WI38 (cell line): ENCODE measurements at regions not wholly inside any gene's neighbourhood (a gene's known extent, or its start where the extent isn't known, plus 50 kb on each side); places are given as distances from the start of the nearest gene placed in this dataset.

Source experiments
- H3K4me3 ChIP-seq: 2 replicates; pipeline ENCODE4 v1.5.1; 2011; ENCODE audit warnings: low read depth, mild to moderate bottlenecking, control low read depth, low read length
- TF ChIP-seq, protein P1 (sequence below): IDR thresholded peaks from 2 replicates; pipeline ENCODE4 v1.5.1; 2012; ENCODE audit warnings: low read depth, mild to moderate bottlenecking, control low read depth, low read length

DNA sequence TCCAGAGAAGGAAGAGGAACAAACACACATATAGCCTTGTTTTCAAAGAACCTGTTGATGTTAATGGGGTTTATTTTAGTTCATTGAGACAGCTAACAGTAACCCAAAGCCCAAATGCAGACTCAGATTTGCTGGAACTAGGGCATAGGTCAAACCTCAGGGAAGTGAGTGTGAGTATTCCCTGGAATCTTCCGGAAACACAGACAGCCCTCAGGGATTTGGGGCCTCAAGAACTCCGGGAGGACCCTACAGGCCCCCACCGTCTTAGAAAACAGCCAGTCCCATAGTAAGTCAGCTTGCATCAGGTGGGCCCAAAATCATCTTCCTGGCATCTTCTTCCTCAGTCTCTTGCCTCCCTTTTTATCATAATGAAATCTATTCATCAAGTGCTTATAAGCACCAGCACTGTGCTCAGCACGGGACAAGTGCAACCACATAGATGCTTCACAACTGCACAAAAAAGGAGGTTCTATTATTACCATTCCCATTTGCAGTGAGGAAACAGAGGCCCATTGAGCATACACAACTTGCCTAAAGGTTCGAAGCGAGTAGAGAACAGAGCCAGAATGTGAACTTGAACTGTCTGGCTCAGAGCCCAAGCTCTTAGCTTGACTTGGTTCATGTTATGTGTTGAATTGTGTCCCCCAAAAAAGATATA is 50.2 kb upstream of the BCL11A start:
- H3K4me3 ChIP-seq: no peak overlapping the region
- TF ChIP-seq, protein P1, sequence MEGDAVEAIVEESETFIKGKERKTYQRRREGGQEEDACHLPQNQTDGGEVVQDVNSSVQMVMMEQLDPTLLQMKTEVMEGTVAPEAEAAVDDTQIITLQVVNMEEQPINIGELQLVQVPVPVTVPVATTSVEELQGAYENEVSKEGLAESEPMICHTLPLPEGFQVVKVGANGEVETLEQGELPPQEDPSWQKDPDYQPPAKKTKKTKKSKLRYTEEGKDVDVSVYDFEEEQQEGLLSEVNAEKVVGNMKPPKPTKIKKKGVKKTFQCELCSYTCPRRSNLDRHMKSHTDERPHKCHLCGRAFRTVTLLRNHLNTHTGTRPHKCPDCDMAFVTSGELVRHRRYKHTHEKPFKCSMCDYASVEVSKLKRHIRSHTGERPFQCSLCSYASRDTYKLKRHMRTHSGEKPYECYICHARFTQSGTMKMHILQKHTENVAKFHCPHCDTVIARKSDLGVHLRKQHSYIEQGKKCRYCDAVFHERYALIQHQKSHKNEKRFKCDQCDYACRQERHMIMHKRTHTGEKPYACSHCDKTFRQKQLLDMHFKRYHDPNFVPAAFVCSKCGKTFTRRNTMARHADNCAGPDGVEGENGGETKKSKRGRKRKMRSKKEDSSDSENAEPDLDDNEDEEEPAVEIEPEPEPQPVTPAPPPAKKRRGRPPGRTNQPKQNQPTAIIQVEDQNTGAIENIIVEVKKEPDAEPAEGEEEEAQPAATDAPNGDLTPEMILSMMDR: no peak

- no peak overlapping the region for H3K4me3 ChIP-seq
- TF ChIP-seq, protein P1: no peak
These were observed 51.1 kb upstream of the BCL11A start for GRCh38 chr2:60604486-60605064.

GRCh38 chr2:60605866-60606265 is 52.4 kb upstream of the BCL11A start:
- TF ChIP-seq, protein P1: no peak
- no peak overlapping the region for H3K4me3 ChIP-seq

DNA sequence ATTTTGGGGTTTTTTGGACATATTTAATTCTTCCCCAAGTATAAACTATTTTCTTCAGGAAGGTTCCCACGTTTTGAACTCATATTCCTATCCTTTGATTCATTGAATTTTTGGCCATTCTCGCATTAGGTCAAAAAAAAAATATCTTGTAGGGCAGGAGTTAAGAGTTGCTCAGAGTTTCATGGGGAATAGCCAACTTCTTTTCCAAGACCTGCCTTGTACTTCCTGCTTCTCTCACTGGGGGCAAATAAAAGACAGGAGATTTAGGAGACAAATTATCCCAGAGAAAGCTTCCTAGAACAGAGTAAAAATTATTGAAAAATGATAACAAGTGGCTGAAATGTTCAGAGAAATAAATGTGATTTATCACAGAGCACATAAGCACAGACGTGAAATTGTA is 55.2 kb upstream of the BCL11A start:
- no peak overlapping the region for H3K4me3 ChIP-seq
- TF ChIP-seq, protein P1: no peak

DNA sequence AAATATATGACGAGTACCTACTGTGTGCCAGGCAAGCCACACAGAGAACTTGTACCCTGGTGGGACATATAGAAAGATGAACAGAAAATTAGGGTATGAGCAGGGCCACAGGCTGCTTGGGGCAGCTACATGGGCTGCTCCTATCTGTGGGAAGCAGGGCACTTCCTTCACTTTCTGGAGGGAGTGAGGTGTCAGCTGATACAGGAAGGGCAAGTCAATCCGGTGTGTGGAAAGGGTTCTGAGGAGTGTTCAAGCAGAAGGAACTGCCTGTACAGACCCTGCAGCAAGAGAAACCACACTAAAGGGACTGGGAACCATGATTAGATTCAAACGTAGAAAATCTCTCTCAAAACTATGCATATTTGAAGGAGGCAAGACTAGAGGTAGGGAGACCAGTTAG is 58.6 kb upstream of the BCL11A start:
- no peak overlapping the region for H3K4me3 ChIP-seq
- TF ChIP-seq, protein P1: no peak

GRCh38 chr2:60614319-60614718 is 60.9 kb upstream of the BCL11A start:
- TF ChIP-seq, protein P1: no peak
- H3K4me3 ChIP-seq: no peak overlapping the region

DNA sequence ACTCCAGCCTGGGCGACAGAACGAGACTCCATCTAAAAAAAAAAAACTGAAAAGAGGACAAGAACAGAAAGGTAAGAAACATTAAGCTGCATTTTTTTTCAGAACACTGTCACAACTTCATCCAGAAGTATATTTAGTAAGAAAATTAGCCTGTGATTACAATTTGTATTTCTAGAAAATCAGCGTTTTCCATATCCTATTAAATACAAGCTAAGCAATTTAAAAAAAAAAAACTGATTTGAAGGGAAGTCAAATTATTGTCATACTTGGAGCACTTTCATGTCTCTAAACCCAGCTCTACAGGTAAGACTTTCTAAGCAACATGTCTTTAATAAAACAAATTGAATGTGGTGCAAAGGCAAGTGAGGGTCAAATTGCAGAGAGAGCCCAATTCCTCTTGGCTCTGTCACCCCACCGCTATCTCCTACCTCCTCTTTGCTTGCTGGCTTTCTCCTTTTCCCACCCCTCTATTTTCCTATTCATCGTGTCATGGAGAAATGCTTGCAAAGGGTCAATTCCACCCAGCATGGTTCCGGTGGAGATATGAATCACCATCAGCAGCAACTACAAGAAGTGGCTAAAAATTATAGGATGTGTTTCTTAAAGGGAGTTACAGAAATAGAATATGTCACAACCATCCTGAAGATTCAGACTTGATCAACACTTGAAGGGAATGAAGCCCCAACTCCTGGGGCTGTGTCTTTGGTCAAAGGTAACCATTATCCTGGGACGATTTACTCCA is 68.4 kb upstream of the BCL11A start:
- H3K4me3 ChIP-seq: no peak overlapping the region
- TF ChIP-seq, protein P1: no peak
